ENCODE measurements at regions not wholly inside any gene's neighbourhood (a gene's known extent, or its start where the extent isn't known, plus 50 kb on each side); places are given as distances from the start of the nearest gene placed in this dataset.

DNA sequence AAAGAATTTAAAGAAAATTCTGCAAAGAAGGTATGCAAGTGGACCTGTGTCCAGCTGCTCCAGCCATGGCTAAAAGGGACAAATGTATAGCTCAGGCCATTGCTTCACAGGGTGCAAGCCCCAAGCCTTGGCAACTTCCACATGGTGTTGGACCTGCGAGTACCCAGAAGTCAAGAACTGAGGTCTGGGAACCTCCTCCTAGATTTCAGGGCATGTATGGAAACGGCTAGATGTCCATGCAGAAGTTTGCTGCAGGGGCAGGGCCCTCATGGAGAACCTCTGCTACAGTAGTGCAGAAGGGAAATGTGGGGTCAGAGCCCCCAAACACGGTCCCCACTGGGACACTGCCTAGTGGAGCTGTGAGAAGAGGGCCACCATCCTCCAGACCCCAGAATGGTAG, 284.0 kb upstream of the RAB6C start:
- TF ChIP-seq, protein P1, sequence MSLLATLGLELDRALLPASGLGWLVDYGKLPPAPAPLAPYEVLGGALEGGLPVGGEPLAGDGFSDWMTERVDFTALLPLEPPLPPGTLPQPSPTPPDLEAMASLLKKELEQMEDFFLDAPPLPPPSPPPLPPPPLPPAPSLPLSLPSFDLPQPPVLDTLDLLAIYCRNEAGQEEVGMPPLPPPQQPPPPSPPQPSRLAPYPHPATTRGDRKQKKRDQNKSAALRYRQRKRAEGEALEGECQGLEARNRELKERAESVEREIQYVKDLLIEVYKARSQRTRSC (CRISPR knock-in tag; IDR thresholded peaks at IDR 0.05; ENCODE audit: low read depth) = no peak
- no peak for TF ChIP-seq TFAP4 (IDR thresholded peaks at IDR 0.05; ENCODE audit: borderline replicate concordance, low read depth)
- TF ChIP-seq CHCHD3 (CRISPR knock-in tag; IDR thresholded peaks at IDR 0.05) = no peak
- TF ChIP-seq POGZ (CRISPR knock-in tag; IDR thresholded peaks at IDR 0.05) = no peak
- no peak for TF ChIP-seq GLI4 (CRISPR knock-in tag; IDR thresholded peaks at IDR 0.05; ENCODE audit: borderline replicate concordance)
- TF ChIP-seq ZNF678 (CRISPR knock-in tag; IDR thresholded peaks at IDR 0.05) = no peak
- TF ChIP-seq BCL3 (CRISPR knock-in tag; IDR thresholded peaks at IDR 0.05) = no peak
- H4K20me1 ChIP-seq (ENCODE audit: insufficient read depth, low read length) = no peaks in the 10 kb centered on the region
- BruUV-seq (replicated peaks) = no TSS peak

More for the DNA sequence above, 284.0 kb upstream of the RAB6C start:
- H3K79me2 ChIP-seq (ENCODE audit: insufficient read depth, low read length) = no peaks in the 10 kb centered on the region
- no peak overlapping the region for H3K4me2 ChIP-seq (ENCODE audit: low read depth, low read length)
- H3K27ac ChIP-seq (ENCODE audit: extremely low read length, insufficient read depth, low read length) = no peak overlapping the region
- H3K9me3 ChIP-seq (ENCODE audit: low read length) = no peaks in the 10 kb centered on the region
- no peaks in the 10 kb centered on the region for H3K27me3 ChIP-seq (ENCODE audit: control insufficient read depth in 1 of 2, insufficient read depth in 2 of 2, low read length in 2 of 2)
- in situ Hi-C loops (cut with HindIII; ENCODE audit: extremely low pct_ligation_motif_present, low pct_unique_long_range_greater_than_20kb) = no loop called here
- no peak overlapping the region for H3K9ac ChIP-seq (ENCODE audit: insufficient read depth, low read depth, low read length)
- H3K36me3 ChIP-seq (replicated peaks in 1 of 2; ENCODE audit: control insufficient read depth in 1 of 2, insufficient read depth in 2 of 2, low read length in 2 of 2) = no peaks in the 10 kb centered on the region
- CTCF ChIA-PET (ENCODE audit: low intra/inter-chr PET ratio, low total read pairs) = no interaction called here
- no peak for FAIRE-seq
- H3K4me1 ChIP-seq (ENCODE audit: insufficient read depth, low read length) = no peaks in the 10 kb centered on the region
- ATAC-seq = no peak
- WGBS (ENCODE audit: low lambda C conversion rate) = 4% methylated on average over 3 of the region's 3 CpGs
- DNase-seq (ENCODE audit: low spot score) = no peak
- intact Hi-C loops (cut with micrococcal nuclease; ENCODE audit: unreplicated experiment) = no loop called here
- POLR2A ChIA-PET = no interaction called here
- H3K4me3 ChIP-seq (replicated peaks in 1 of 3; ENCODE audit: insufficient read depth in 1 of 3, low read depth in 2 of 3, low read length in 3 of 3) = no peak overlapping the region
- H2AFZ ChIP-seq (ENCODE audit: low read length) = no peak overlapping the region
